SK-N-SH (cell line): ENCODE measurements at regions not wholly inside any gene's neighbourhood (a gene's known extent, or its start where the extent isn't known, plus 50 kb on each side); places are given as distances from the start of the nearest gene placed in this dataset.

ENCODE experiments used
- CTCF ChIA-PET: fragments of 300-600, 350-600 bp; formaldehyde crosslinking; extraction: SDS; loops from one replicate; lab custom pipeline; 2021; lab: Yijun Ruan, JAX
- POLR2A ChIA-PET: fragments of 350-600 bp; sonication (Branson Sonifier 250); formaldehyde crosslinking; extraction: SDS; loops from one replicate; lab custom pipeline; 2020; ENCODE audit warnings: antibody characterized with exemption, inconsistent platforms; lab: Yijun Ruan, JAX
- DNase-seq: peaks from one replicate; pipeline ENCODE4 v3.0.0; 2012
- H2AFZ ChIP-seq: fragments of 200-600 bp; sonication (generic); 2 replicates; pipeline ENCODE4 v1.8.1; 2016; ENCODE audit warnings: antibody characterized with exemption, mild to moderate bottlenecking, low read depth
- H3F3A ChIP-seq: fragments of 200-600 bp; sonication (generic); replicated peaks from 2 replicates; pipeline ENCODE3; 2016; ENCODE audit warnings: antibody characterized with exemption, mild to moderate bottlenecking; ENCODE audit not compliant: insufficient read depth
- H3K27ac ChIP-seq, 2 experiments: fragments of 200-500 bp in 1 of 2; fragments of 200-600 bp in 1 of 2; sonication (Bioruptor generic) in 1 of 2; sonication (generic), shearing (Covaris generic) in 1 of 2; 2 replicates each; pipeline versions ENCODE4 v1.5.1 to v1.6.1; 2014 to 2016; ENCODE audit warnings: low read depth in 2 of 2, inconsistent platforms in 1 of 2, low read length in 1 of 2, mild to moderate bottlenecking in 1 of 2, mixed read lengths in 1 of 2
- H3K27me3 ChIP-seq: fragments of 200-600 bp; sonication (generic), shearing (Covaris generic); 2 replicates; pipeline ENCODE4 v1.6.1; 2016; ENCODE audit warnings: mixed run types; ENCODE audit not compliant: insufficient read depth
- H3K36me3 ChIP-seq, 2 experiments: fragments of 200-500 bp in 1 of 2; fragments of 200-600 bp in 1 of 2; sonication (Bioruptor generic) in 1 of 2; sonication (generic) in 1 of 2; replicated peaks in 1 of 2; 2 replicates each; pipeline versions ENCODE3 to v1.5.1; 2014 to 2016; ENCODE audit warnings: low read length in 1 of 2, mild to moderate bottlenecking in 1 of 2; ENCODE audit not compliant: insufficient read depth in 2 of 2, control insufficient read depth in 1 of 2
- H3K4me1 ChIP-seq, 2 experiments: fragments of 200-500 bp in 1 of 2; fragments of 200-600 bp in 1 of 2; sonication (Bioruptor generic) in 1 of 2; sonication (generic), shearing (Covaris generic) in 1 of 2; 2 replicates each; pipeline versions ENCODE4 v1.5.1 to v1.6.1; 2014 to 2016; ENCODE audit warnings: low read depth in 1 of 2, low read length in 1 of 2, mixed run types in 1 of 2; ENCODE audit not compliant: insufficient read depth in 2 of 2, control insufficient read depth in 1 of 2
- H3K4me2 ChIP-seq: fragments of 200-600 bp; sonication (generic), shearing (Covaris generic); 2 replicates; pipeline ENCODE4 v1.6.1; 2017; ENCODE audit warnings: mixed run types
- H3K4me3 ChIP-seq, 2 experiments: fragments of 200-500 bp in 1 of 2; fragments of 200-600 bp in 1 of 2; sonication (Bioruptor generic) in 1 of 2; sonication (generic), shearing (Covaris generic) in 1 of 2; 2 replicates each; pipeline versions ENCODE4 v1.5.1 to v1.8.1; 2014 to 2016; ENCODE audit warnings: low read depth in 2 of 2, inconsistent platforms in 1 of 2, low read length in 1 of 2, mild to moderate bottlenecking in 1 of 2, mixed read lengths in 1 of 2, moderate library complexity in 1 of 2
- H3K79me2 ChIP-seq: fragments of 200-600 bp; sonication (generic); 2 replicates; pipeline ENCODE4 v1.8.1; 2017; ENCODE audit warnings: mild to moderate bottlenecking; ENCODE audit not compliant: insufficient read depth
- H3K9ac ChIP-seq: fragments of 200-600 bp; sonication (generic); 2 replicates; pipeline ENCODE4 v1.6.1; 2017; ENCODE audit warnings: mixed run types
- H3K9me2 ChIP-seq: fragments of 200-600 bp; sonication (generic); 2 replicates; pipeline ENCODE4 v1.6.1; 2017; ENCODE audit warnings: mixed run types
- H3K9me3 ChIP-seq: fragments of 200-600 bp; sonication (generic); 2 replicates; pipeline ENCODE4 v1.6.1; 2017; ENCODE audit warnings: mixed run types, mild to moderate bottlenecking, moderate library complexity
- H4K20me1 ChIP-seq: fragments of 200-600 bp; sonication (generic); 2 replicates; pipeline ENCODE4 v1.6.1; 2017; ENCODE audit warnings: mild to moderate bottlenecking, mixed run types; ENCODE audit not compliant: insufficient read depth
- CHD2 ChIP-seq: fragments of 150-350 bp; IDR thresholded peaks from 2 replicates; pipeline ENCODE4 v1.6.1; 2018; ENCODE audit warnings: low read length; ENCODE audit not compliant: partially characterized antibody
- ELF1 ChIP-seq: IDR thresholded peaks from 2 replicates; pipeline ENCODE4 v1.4.0; 2012
- FOSL2 ChIP-seq: IDR thresholded peaks from 2 replicates; pipeline ENCODE4 v1.4.0; 2012; ENCODE audit warnings: low read depth, mild to moderate bottlenecking, moderate library complexity, borderline replicate concordance
- FOXJ3 ChIP-seq: sonication (generic); formaldehyde crosslinking; IDR thresholded peaks from 2 replicates; pipeline ENCODE4 v1.5.1; 2020; ENCODE audit warnings: mild to moderate bottlenecking, missing genetic modification reagents
- IRF3 ChIP-seq: fragments of 150-350 bp; IDR thresholded peaks from 2 replicates; pipeline ENCODE4 v1.6.1; 2016; ENCODE audit warnings: mild to moderate bottlenecking, low read depth, low read length
- JUND ChIP-seq: IDR thresholded peaks from 2 replicates; pipeline ENCODE4 v1.4.0; 2012
- MEF2A ChIP-seq: IDR thresholded peaks from 2 replicates; pipeline ENCODE4 v1.4.0; 2012; ENCODE audit warnings: low read depth, borderline replicate concordance
- MXI1 ChIP-seq: IDR thresholded peaks from 2 replicates; pipeline ENCODE4 v1.6.1; 2012; ENCODE audit warnings: mild to moderate bottlenecking, low read depth, low read length, improper control_type of control experiment
- NFIC ChIP-seq: IDR thresholded peaks from 2 replicates; pipeline ENCODE4 v1.4.0; 2012; ENCODE audit warnings: borderline replicate concordance
- NRF1 ChIP-seq: IDR thresholded peaks from 2 replicates; pipeline ENCODE4 v1.6.1; 2012; ENCODE audit warnings: low read depth, mild to moderate bottlenecking, low read length
- RAD21 ChIP-seq: IDR thresholded peaks from 2 replicates; pipeline ENCODE4 v1.6.1; 2012; ENCODE audit warnings: mild to moderate bottlenecking, low read length
- RCOR1 ChIP-seq: fragments of 150-350 bp; IDR thresholded peaks from 2 replicates; pipeline ENCODE4 v1.6.1; 2017; ENCODE audit warnings: antibody characterized with exemption, low read length
- RFX5 ChIP-seq: IDR thresholded peaks from 2 replicates; pipeline ENCODE4 v1.6.1; 2012; ENCODE audit warnings: mild to moderate bottlenecking, improper control_type of control experiment, low read length
- RXRA ChIP-seq: IDR thresholded peaks from 2 replicates; pipeline ENCODE4 v1.4.0; 2012; ENCODE audit warnings: low read depth, mild to moderate bottlenecking, borderline replicate concordance
- SIN3A ChIP-seq: IDR thresholded peaks from 2 replicates; pipeline ENCODE4 v1.6.1; 2012; ENCODE audit warnings: low read depth, mild to moderate bottlenecking, low read length, moderate library complexity, borderline replicate concordance
- SMC3 ChIP-seq: IDR thresholded peaks from 2 replicates; pipeline ENCODE4 v1.6.1; 2012; ENCODE audit warnings: low read depth, low read length, improper control_type of control experiment
- TCF12 ChIP-seq: IDR thresholded peaks from 2 replicates; pipeline ENCODE4 v1.4.0; 2012
- TEAD4 ChIP-seq: IDR thresholded peaks from 2 replicates; pipeline ENCODE4 v1.4.0; 2012; ENCODE audit warnings: mild to moderate bottlenecking, borderline replicate concordance; ENCODE audit not compliant: insufficient read depth
- YY1 ChIP-seq: IDR thresholded peaks from 2 replicates; pipeline ENCODE4 v1.4.0; 2012; ENCODE audit warnings: low read depth, mild to moderate bottlenecking
- ZBTB33 ChIP-seq: IDR thresholded peaks from 2 replicates; pipeline ENCODE4 v1.4.0; 2012; ENCODE audit warnings: low read depth, borderline replicate concordance
- WGBS: methylation state at CpG from one replicate; pipeline ENCODE4 v1.1.6; 2017; ENCODE audit warnings: low lambda C conversion rate; 5-methylcytosine and 5-hydroxymethylcytosine counted together
- TF ChIP-seq, protein P1 (sequence below): IDR thresholded peaks from 2 replicates; pipeline ENCODE4 v1.6.1; 2012; ENCODE audit warnings: mild to moderate bottlenecking, low read depth, low read length, moderate library complexity
- TF ChIP-seq, protein P2 (sequence below): IDR thresholded peaks from 2 replicates; pipeline ENCODE4 v1.4.0; 2012; ENCODE audit warnings: low read depth, borderline replicate concordance

- Histone ChIP-seq H3K4me2 (no peak overlapping the region), H3K27ac (no peak overlapping the region), H3K27me3 (no peaks in the 10 kb centered on the region), H3K4me1 (no peaks in the 10 kb centered on the region; a peak in 1 of 4 replicates), H2AFZ (no peak overlapping the region), H3K36me3 (no peaks in the 10 kb centered on the region), H3K4me3 (no peak overlapping the region), H3F3A (no peaks in the 10 kb centered on the region), H4K20me1 (no peaks in the 10 kb centered on the region)
- TF ChIP-seq RXRA (no peak), TCF12 (no peak), MEF2A (no peak), IRF3 (no peak), FOSL2 (no peak), RFX5 (no peak), ELF1 (no peak), RCOR1 (no peak), YY1 (no peak), CHD2 (no peak), SMC3 (no peak), SIN3A (no peak), FOXJ3 (CRISPR knock-in tag) (no peak), TEAD4 (no peak), MXI1 (no peak), NFIC (no peak)
- TF ChIP-seq, protein P1, sequence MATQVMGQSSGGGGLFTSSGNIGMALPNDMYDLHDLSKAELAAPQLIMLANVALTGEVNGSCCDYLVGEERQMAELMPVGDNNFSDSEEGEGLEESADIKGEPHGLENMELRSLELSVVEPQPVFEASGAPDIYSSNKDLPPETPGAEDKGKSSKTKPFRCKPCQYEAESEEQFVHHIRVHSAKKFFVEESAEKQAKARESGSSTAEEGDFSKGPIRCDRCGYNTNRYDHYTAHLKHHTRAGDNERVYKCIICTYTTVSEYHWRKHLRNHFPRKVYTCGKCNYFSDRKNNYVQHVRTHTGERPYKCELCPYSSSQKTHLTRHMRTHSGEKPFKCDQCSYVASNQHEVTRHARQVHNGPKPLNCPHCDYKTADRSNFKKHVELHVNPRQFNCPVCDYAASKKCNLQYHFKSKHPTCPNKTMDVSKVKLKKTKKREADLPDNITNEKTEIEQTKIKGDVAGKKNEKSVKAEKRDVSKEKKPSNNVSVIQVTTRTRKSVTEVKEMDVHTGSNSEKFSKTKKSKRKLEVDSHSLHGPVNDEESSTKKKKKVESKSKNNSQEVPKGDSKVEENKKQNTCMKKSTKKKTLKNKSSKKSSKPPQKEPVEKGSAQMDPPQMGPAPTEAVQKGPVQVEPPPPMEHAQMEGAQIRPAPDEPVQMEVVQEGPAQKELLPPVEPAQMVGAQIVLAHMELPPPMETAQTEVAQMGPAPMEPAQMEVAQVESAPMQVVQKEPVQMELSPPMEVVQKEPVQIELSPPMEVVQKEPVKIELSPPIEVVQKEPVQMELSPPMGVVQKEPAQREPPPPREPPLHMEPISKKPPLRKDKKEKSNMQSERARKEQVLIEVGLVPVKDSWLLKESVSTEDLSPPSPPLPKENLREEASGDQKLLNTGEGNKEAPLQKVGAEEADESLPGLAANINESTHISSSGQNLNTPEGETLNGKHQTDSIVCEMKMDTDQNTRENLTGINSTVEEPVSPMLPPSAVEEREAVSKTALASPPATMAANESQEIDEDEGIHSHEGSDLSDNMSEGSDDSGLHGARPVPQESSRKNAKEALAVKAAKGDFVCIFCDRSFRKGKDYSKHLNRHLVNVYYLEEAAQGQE = no peak
- TF ChIP-seq, all 33 proteins: peak for 0
- Histone ChIP-seq H3K9ac (no peak overlapping the region), H3K9me2 (no peaks in the 10 kb centered on the region), H3K9me3 (no peaks in the 10 kb centered on the region), H3K79me2 (no peaks in the 10 kb centered on the region)
- WGBS = 81% methylated on average over 5 of the region's 5 CpGs
- POLR2A ChIA-PET = no interaction called here
- no peak for DNase-seq
- CTCF ChIA-PET = no interaction called here
Observed at GRCh38 chr2:145543856-145544255, 1023.9 kb upstream of the ZEB2 start.

GRCh38 chr2:145543155-145543554 lies 1023.2 kb upstream of the ZEB2 start:
- Histone ChIP-seq H3K4me1 (no peaks in the 10 kb centered on the region; a peak in 1 of 4 replicates), H4K20me1 (no peaks in the 10 kb centered on the region), H3K36me3 (no peaks in the 10 kb centered on the region), H3K4me2 (no peak overlapping the region), H3K9me2 (no peaks in the 10 kb centered on the region), H3K27me3 (no peaks in the 10 kb centered on the region), H2AFZ (no peak overlapping the region), H3K79me2 (no peaks in the 10 kb centered on the region), H3K9ac (no peak overlapping the region), H3F3A (no peaks in the 10 kb centered on the region), H3K9me3 (no peaks in the 10 kb centered on the region), H3K27ac (no peak overlapping the region), H3K4me3 (no peak overlapping the region)
- DNase-seq = no peak
- CTCF ChIA-PET = no interaction called here
- POLR2A ChIA-PET = no interaction called here
- 20% methylated on average over 2 of the region's 2 CpGs for WGBS
- TF ChIP-seq JUND = no peak
- no peak for TF ChIP-seq ZBTB33
- no peak for TF ChIP-seq RAD21
- TF ChIP-seq IRF3 = no peak
- TF ChIP-seq, protein P2, sequence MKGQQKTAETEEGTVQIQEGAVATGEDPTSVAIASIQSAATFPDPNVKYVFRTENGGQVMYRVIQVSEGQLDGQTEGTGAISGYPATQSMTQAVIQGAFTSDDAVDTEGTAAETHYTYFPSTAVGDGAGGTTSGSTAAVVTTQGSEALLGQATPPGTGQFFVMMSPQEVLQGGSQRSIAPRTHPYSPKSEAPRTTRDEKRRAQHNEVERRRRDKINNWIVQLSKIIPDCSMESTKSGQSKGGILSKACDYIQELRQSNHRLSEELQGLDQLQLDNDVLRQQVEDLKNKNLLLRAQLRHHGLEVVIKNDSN = no peak
- TF ChIP-seq NRF1 = no peak
- no peak for TF ChIP-seq FOSL2
- no peak for TF ChIP-seq RCOR1
